ENCODE measurements at regions not wholly inside any gene's neighbourhood (a gene's known extent, or its start where the extent isn't known, plus 50 kb on each side); places are given as distances from the start of the nearest gene placed in this dataset.

DNA sequence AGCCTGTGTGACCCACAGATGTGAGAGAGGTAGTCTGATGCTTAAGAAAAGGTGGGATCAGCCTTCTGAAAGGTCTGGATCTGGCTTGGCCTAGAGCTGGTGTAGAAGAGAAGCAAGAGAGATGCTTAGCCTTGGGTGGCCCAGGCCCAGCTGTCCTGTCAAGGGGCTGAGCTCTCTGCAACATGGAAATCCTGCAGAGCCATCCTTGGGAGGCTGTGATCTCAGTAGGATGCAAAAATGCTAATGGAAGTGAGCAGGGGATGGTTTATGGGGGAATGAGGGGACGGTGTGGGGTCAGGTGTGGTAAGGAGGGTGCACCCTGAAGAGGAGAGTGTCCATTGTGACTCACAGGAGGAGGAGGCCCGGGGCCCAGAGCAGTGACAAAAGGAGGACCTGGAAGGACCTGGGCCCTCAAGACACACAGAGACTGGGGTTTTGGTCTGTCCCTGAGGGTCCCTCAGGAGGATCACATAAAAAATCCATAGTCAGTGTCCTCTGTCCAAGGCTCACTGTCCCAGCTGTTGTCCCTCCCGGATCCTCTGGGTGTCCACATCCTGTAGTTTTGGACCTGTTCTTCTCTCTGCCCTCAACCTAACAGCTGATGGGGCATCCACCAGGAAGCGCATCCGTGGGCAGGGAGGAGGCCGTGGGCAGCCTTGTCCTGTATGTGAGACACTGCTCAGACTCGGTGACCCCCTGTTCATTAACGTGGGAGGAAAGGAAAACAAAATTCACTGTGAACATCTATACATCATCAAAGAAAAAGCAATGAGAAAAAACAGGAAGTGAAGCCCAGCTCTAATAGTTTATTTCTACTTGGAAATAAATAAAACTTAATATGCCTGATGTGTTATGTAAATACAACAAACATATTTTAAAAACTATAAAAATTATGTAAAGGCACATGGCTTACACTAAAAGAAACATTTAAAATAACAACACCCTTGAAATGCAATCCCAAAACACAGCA is 129.8 kb downstream of the ZNF280B start:
- Histone ChIP-seq H3K14ac (ENCODE audit: insufficient read length) (no peak overlapping the region), H2BK15ac (ENCODE audit: low read length) (no peak overlapping the region), H2AK5ac (ENCODE audit: low read depth, low read length) (no peak overlapping the region), H4K91ac (replicated peaks; ENCODE audit: insufficient read length, low read length) (no peak overlapping the region), H3K4me2 (ENCODE audit: insufficient read depth in 1 of 2, low read depth in 2 of 2, low read length in 2 of 2) (no peak overlapping the region), H3K27ac (ENCODE audit: low read depth, low read length) (no peak overlapping the region), H3K36me3 (ENCODE audit: control insufficient read depth in 2 of 4, insufficient read depth in 4 of 4, low read length in 3 of 4) (no peaks in the 10 kb centered on the region), H3K27me3 (replicated peaks in 1 of 4; ENCODE audit: control insufficient read depth in 3 of 4, extremely low read depth in 1 of 4, insufficient read depth in 3 of 4, low read length in 3 of 4) (peaks cover 75 to 98% (median 95%) of the 10 kb centered on the region in 4 experiments), H3K9me3 (ENCODE audit: insufficient read depth in 2 of 2, low read depth in 1 of 2, low read length in 1 of 2) (no peaks in the 10 kb centered on the region), H2BK5ac (ENCODE audit: low read depth, low read length) (no peak overlapping the region), H4K5ac (ENCODE audit: insufficient read length, low read depth, low read length) (no peak overlapping the region), H3K23me2 (ENCODE audit: low read depth, low read length) (no peaks in the 10 kb centered on the region), H3K4me3 (ENCODE audit: extremely low read depth in 1 of 4, insufficient read depth in 2 of 4, low read depth in 3 of 4, low read length in 4 of 4) (no peak overlapping the region), H2AFZ (ENCODE audit: low read length) (no peak overlapping the region), H3K79me2 (ENCODE audit: control insufficient read depth in 1 of 2, insufficient read depth in 2 of 2, low read length in 2 of 2) (no peaks in the 10 kb centered on the region), H3K56ac (replicated peaks; ENCODE audit: insufficient read length, low read depth, low read length) (no peak overlapping the region), H3K4me1 (replicated peaks in 1 of 4; ENCODE audit: control insufficient read depth in 3 of 4, insufficient read depth in 4 of 4, low read length in 3 of 4) (no peaks in the 10 kb centered on the region), H3K79me1 (ENCODE audit: low read depth, low read length) (no peaks in the 10 kb centered on the region), H3K9ac (replicated peaks in 1 of 4; ENCODE audit: extremely low read depth in 1 of 4, low read depth in 3 of 4, low read length in 3 of 4) (no peak overlapping the region), H2BK20ac (ENCODE audit: low read length) (no peak overlapping the region), H2BK12ac (ENCODE audit: low read depth, low read length) (no peak overlapping the region), H3K4ac (replicated peaks; ENCODE audit: insufficient read length, low read depth, low read length) (no peak overlapping the region), H3K23ac (ENCODE audit: insufficient read length) (no peak overlapping the region), H2BK120ac (replicated peaks; ENCODE audit: low read depth, low read length) (no peak overlapping the region), H3K18ac (ENCODE audit: extremely low read depth, low read length) (no peak overlapping the region), H4K8ac (ENCODE audit: extremely low read depth, insufficient read depth, low read length) (no peak overlapping the region), H4K20me1 (replicated peaks in 1 of 2; ENCODE audit: control insufficient read depth in 1 of 2, insufficient read depth in 2 of 2, low read length in 2 of 2) (peaks cover 0 to 5% of the 10 kb centered on the region in 2 experiments)
- TF ChIP-seq HDAC2 (IDR thresholded peaks at IDR 0.05; ENCODE audit: borderline replicate concordance in 1 of 2, low read depth in 2 of 2, low read length in 2 of 2) (no peak), RXRA (IDR thresholded peaks at IDR 0.05; ENCODE audit: insufficient read depth, low read depth, low read length) (no peak), KDM4A (IDR thresholded peaks at IDR 0.05; ENCODE audit: low read depth, low read length, severe bottlenecking) (no peak), SIRT6 (IDR thresholded peaks at IDR 0.05; ENCODE audit: low read length) (no peak), EZH2 (IDR thresholded peaks at IDR 0.05; ENCODE audit: low read depth, low read length, severe bottlenecking) (no peak)
- ChIA-PET POLR2A (ENCODE audit: partially characterized antibody) (no interaction called here), CTCF (ENCODE audit: partially characterized antibody) (interaction anchor here (0.9 to 5.3 kb wide), 13 partner anchors 9 to 171 kb away, joined by 3 to 28 read pairs (median 5); no protein-coding TSS in a partner anchor)
- no peak for DNase-seq (ENCODE audit: low read depth in 1 of 2, low spot score in 2 of 2)
- FAIRE-seq, result no peak
- WGBS, 2 experiments (ENCODE audit: extremely low coverage in 1 of 2, insufficient coverage in 1 of 2, insufficient read length in 1 of 2, insufficient replicate concordance in 2 of 2, low coverage in 1 of 2, low lambda C conversion rate in 2 of 2, missing lambda C conversion rate in 1 of 2), result 69% methylated on average over 8 of the region's 8 CpGs; no CpG with 5 or more reads in 1 of the 2 experiments

All from H1 (cell line).